ENCODE measurements at regions not wholly inside any gene's neighbourhood (a gene's known extent, or its start where the extent isn't known, plus 50 kb on each side); places are given as distances from the start of the nearest gene placed in this dataset.
"Not testable (repeated sequence)": the region's sequence is repeated elsewhere in the genome, so short reads cannot be mapped to it uniquely, and the experiment has no call there.

DNA sequence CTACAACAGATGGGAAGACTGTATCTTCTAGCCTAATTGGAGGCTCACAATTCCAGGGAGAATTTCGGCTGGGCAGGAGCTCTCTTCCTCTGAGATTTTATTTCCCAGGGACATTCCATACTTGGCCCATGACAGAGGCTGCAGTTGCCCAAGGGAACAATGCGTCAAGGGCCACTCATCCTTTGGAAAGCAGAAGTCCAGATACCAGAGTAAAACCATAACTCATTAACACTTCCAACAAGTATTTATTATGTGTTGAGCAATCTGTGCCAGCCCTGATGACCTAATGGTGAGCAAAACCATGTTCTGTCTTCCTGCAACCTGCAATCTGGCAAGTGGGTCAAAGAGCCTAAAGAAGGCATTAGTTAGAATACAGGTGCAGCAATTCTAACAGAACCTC, 191.2 kb upstream of the IRF2BP2 start:
- TF ChIP-seq, protein P1, sequence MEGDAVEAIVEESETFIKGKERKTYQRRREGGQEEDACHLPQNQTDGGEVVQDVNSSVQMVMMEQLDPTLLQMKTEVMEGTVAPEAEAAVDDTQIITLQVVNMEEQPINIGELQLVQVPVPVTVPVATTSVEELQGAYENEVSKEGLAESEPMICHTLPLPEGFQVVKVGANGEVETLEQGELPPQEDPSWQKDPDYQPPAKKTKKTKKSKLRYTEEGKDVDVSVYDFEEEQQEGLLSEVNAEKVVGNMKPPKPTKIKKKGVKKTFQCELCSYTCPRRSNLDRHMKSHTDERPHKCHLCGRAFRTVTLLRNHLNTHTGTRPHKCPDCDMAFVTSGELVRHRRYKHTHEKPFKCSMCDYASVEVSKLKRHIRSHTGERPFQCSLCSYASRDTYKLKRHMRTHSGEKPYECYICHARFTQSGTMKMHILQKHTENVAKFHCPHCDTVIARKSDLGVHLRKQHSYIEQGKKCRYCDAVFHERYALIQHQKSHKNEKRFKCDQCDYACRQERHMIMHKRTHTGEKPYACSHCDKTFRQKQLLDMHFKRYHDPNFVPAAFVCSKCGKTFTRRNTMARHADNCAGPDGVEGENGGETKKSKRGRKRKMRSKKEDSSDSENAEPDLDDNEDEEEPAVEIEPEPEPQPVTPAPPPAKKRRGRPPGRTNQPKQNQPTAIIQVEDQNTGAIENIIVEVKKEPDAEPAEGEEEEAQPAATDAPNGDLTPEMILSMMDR (tag by site-specific recombination; IDR thresholded peaks at IDR 0.05), result not testable (repeated sequence)
- TF ChIP-seq GLI4 (tag by site-specific recombination; IDR thresholded peaks at IDR 0.05); ZNF169 (tag by site-specific recombination; IDR thresholded peaks at IDR 0.05); ZNF426 (tag by site-specific recombination; IDR thresholded peaks at IDR 0.05); ZSCAN30 (tag by site-specific recombination; IDR thresholded peaks at IDR 0.05); HOXD13 (CRISPR knock-in tag; IDR thresholded peaks at IDR 0.05; ENCODE audit: borderline replicate concordance); SP3 (tag by site-specific recombination; IDR thresholded peaks at IDR 0.05); ZFP37 (tag by site-specific recombination; IDR thresholded peaks at IDR 0.05); ZNF274 (IDR thresholded peaks at IDR 0.05; ENCODE audit: low read length); ZNF274 (tag by site-specific recombination; IDR thresholded peaks at IDR 0.05; ENCODE audit: borderline replicate concordance): not testable (repeated sequence)
- TF ChIP-seq, protein P2, sequence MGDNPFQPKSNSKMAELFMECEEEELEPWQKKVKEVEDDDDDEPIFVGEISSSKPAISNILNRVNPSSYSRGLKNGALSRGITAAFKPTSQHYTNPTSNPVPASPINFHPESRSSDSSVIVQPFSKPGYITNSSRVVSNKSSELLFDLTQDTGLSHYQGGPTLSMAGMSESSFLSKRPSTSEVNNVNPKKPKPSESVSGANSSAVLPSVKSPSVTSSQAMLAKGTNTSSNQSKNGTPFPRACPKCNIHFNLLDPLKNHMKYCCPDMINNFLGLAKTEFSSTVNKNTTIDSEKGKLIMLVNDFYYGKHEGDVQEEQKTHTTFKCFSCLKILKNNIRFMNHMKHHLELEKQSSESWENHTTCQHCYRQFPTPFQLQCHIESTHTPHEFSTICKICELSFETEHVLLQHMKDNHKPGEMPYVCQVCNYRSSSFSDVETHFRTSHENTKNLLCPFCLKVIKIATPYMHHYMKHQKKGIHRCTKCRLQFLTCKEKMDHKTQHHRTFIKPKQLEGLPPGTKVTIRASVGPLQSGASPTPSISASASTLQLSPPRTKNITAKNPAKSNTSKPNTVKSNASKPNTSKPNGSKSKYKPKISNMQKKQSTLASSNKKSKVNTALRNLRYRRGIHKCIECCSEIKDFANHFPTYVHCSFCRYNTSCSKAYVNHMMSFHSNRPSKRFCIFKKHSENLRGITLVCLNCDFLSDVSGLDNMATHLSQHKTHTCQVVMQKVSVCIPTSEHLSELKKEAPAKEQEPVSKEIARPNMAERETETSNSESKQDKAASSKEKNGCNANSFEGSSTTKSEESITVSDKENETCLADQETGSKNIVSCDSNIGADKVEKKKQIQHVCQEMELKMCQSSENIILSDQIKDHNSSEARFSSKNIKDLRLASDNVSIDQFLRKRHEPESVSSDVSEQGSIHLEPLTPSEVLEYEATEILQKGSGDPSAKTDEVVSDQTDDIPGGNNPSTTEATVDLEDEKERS (tag by site-specific recombination; IDR thresholded peaks at IDR 0.05), result not testable (repeated sequence)
- TF ChIP-seq, protein P3, sequence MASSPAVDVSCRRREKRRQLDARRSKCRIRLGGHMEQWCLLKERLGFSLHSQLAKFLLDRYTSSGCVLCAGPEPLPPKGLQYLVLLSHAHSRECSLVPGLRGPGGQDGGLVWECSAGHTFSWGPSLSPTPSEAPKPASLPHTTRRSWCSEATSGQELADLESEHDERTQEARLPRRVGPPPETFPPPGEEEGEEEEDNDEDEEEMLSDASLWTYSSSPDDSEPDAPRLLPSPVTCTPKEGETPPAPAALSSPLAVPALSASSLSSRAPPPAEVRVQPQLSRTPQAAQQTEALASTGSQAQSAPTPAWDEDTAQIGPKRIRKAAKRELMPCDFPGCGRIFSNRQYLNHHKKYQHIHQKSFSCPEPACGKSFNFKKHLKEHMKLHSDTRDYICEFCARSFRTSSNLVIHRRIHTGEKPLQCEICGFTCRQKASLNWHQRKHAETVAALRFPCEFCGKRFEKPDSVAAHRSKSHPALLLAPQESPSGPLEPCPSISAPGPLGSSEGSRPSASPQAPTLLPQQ (tag by site-specific recombination; IDR thresholded peaks at IDR 0.05), result not testable (repeated sequence)

Data from HEK293 (cell line).